ENCODE measurements at regions not wholly inside any gene's neighbourhood (a gene's known extent, or its start where the extent isn't known, plus 50 kb on each side); places are given as distances from the start of the nearest gene placed in this dataset.

DNA sequence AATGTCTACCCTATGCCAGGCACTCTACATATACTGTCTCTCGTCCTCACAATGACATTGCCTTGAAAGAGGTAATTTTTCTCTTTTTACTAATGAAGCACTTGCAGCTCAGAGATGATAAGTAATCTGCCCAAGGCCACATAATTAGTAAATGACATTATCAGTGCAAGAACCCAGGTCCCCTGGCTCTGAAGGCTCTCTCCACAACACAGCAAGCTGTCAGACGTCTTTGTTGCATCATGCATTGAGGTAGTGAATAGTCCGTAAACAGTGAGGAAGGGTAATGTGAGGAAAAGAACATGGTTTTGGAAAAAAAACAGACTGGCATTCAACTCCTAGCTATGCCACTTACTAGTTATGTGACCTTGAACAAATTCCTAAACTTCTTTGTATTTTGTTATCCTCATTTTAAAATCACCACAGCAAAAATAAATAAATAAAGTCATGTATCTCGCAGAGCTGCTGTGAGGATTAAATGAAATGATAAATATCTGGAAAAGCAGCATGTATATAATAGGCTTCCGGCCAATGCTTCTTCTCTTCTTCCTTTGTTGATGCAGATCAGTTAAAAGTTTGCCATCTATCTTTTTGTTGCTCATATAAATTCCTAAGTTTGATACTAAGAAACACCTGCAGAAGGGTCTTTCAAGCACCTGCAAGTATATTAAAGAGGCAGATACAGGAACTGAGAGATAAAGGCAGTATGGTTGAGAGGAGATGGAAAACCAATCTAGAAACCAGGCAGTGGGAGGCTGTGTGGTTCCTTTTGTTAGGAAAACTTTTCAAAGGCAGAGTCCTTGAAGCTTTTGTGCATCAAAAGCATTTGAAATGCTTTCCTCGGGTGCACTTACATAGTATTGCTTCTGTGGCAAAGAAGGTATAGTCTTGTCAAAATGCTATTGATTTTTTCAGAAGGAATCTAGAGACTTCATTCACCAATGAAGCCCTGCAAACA lies 82.8 kb downstream of the BTG1 start:
- no peak for TF ChIP-seq EZH2phosphoT487 (IDR thresholded peaks at IDR 0.05; ENCODE audit: borderline replicate concordance, low read length)
- no peak for TF ChIP-seq EZH2 (IDR thresholded peaks at IDR 0.05; ENCODE audit: low read length, unreplicated experiment)
- TF ChIP-seq, protein P1, sequence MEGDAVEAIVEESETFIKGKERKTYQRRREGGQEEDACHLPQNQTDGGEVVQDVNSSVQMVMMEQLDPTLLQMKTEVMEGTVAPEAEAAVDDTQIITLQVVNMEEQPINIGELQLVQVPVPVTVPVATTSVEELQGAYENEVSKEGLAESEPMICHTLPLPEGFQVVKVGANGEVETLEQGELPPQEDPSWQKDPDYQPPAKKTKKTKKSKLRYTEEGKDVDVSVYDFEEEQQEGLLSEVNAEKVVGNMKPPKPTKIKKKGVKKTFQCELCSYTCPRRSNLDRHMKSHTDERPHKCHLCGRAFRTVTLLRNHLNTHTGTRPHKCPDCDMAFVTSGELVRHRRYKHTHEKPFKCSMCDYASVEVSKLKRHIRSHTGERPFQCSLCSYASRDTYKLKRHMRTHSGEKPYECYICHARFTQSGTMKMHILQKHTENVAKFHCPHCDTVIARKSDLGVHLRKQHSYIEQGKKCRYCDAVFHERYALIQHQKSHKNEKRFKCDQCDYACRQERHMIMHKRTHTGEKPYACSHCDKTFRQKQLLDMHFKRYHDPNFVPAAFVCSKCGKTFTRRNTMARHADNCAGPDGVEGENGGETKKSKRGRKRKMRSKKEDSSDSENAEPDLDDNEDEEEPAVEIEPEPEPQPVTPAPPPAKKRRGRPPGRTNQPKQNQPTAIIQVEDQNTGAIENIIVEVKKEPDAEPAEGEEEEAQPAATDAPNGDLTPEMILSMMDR (conservative IDR thresholded peaks at IDR 0.05; ENCODE audit: low read depth, low read length): no peak

Measured in PC-3 (cell line).